Stimulated activated naive CD4-positive, alpha-beta T cell (primary cell): ENCODE measurements at regions not wholly inside any gene's neighbourhood (a gene's known extent, or its start where the extent isn't known, plus 50 kb on each side); places are given as distances from the start of the nearest gene placed in this dataset.

ENCODE experiments used
- DNase-seq, 6 experiments: peaks; one replicate each; lab custom pipeline; 2025; lab: John Stamatoyannopoulos, UW

- DNase-seq: no peak
These were observed 61.5 kb upstream of the AP1S2 start for GRCh38 chrX:15915959-15916703.

DNA sequence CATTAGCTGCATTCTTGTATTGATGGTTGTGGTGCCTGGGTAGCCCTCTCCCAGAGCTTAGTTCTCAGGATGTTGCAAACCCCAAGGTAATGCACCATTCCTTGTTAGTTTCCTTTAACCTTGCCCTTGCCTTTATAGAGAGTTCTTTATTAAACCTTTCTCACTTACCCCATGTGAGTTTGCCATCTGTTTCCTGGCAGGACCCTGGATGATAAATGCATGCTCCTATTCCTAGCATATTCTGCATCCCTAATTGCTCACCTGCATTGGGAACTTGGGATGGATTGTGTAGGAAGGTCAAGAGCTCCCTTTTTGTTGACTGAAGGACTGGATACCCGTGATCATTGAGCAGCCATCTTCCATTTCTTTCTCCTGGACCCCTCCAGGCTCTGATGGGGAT is 59.9 kb upstream of the AP1S2 start:
- no peak for DNase-seq

- no peak for DNase-seq
These were observed 58.5 kb upstream of the AP1S2 start for GRCh38 chrX:15913146-15913545.

- DNase-seq: no peak
These were observed 57.3 kb upstream of the AP1S2 start for GRCh38 chrX:15911734-15912550.

DNA sequence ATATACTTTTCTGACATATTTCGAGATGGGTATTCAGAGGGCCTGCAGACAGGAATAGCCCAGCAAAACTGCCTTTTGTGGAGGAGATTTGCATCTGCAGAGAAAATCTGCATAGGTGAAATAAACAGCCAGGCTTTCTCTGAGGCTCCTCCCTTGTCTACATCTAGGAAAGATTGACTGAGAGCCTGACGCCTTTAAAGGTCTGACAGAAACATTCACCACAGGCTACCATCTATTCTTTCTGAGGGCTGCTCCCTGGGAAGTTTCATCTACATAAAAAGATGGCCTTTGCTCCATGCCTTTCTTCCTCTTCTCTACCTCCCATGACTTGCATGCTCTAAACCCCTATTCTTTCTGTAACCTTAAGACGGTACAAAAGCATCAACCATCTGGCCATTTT is 55.0 kb upstream of the AP1S2 start:
- no peak for DNase-seq

DNA sequence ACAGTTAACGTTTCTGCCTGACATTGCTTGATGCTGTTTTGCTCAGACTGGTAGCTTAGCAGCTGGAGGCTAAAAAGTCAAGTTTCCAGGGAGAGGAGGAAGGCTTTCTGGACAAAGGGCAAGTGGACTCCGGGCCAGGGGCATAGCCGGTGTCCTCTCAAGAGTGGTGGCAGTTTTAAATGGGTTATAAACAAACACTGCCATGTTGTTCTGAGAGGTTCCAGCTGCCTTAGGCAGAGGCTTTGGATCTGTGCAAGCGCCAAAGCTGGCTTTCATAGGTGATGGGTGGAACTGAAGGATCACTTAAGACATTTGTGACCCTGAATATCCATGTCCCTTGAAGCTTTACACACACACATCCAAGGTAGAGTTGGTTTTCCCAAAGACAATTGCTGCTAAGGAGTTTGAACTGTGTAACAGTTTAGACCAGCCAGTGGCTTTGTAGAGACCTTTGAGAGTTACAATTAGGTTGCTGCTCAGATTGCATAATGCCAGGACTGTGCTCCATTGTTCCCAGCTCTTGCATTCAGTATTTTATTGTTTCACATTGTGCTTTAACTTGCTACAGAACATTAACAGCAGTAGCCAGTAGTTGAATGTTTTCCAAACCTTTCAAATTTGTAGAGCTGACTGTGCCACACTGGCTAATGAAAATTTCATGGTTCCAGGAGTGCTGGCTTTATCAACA is 54.1 kb upstream of the AP1S2 start:
- DNase-seq: no peak

DNA sequence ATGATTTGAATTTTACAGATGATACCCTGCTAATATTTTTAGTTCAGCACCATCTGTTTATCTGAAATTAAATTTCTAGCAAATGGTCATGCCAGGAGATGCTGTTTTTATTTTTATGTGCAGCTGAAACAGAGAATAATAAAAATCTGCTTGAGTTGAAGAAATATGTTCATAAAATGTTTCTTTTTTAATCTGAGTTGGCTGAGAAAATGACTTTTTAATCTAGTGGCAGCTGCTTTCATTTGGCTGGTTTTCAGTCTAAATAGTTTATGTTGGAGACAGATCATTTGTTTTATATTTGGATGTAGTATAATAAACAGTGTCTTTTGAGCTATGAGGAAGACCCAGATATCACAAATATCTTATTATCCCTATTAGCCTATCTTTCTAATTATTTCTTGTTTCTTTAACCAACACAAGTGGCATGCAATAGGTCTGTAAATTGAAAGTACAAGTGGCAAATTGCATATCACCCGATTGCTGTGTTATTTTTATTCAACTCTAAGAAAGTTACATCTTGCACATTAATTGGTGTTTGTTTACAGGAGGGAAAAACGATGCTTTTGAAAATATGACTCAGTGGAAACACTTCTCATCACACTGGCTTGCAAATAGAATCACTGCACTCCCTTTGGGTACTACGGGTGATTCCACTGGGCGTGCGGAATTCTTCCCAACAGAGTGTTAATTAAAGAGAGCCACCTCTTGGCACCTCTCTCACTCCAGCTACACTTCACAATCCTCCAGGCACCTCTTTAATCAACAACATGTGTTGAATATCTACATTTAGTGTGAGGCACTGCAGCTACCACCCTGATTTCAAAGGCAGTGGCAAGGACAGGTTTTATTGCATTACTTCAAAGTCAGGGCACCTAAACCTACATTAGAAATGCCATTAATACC is 51.7 kb upstream of the AP1S2 start:
- DNase-seq: no peak
